ENCODE measurements at regions not wholly inside any gene's neighbourhood (a gene's known extent, or its start where the extent isn't known, plus 50 kb on each side); places are given as distances from the start of the nearest gene placed in this dataset.

- TF ChIP-seq CTCF (conservative IDR thresholded peaks at IDR 0.05 in 1 of 2, IDR thresholded peaks at IDR 0.05 in 1 of 2; ENCODE audit: low read depth in 1 of 2, low read length in 2 of 2) (no peak), EZH2 (IDR thresholded peaks at IDR 0.05; ENCODE audit: low read length, missing control alignments) (no peak)
Measured at GRCh38 chr12:93102744-93103143, 173.6 kb upstream of the EEA1 start.
